Neural cell (in vitro differentiated cells): ENCODE measurements at regions not wholly inside any gene's neighbourhood (a gene's known extent, or its start where the extent isn't known, plus 50 kb on each side); places are given as distances from the start of the nearest gene placed in this dataset.

Experiments
- H2AFZ ChIP-seq: fragments of 200-600, 300-800 bp; sonication (generic), shearing (Covaris generic); 2 replicates; pipeline ENCODE4 v1.6.0; 2014; ENCODE audit warnings: low read depth, mild to moderate bottlenecking, antibody characterized with exemption, low read length, moderate library complexity
- H3F3A ChIP-seq: fragments of 200-600 bp; shearing (Covaris generic); 2 replicates; pipeline ENCODE4 v1.6.1; 2016; ENCODE audit warnings: mild to moderate bottlenecking, moderate library complexity, mixed read lengths, antibody characterized with exemption, low read length; ENCODE audit not compliant: insufficient read depth, poor library complexity, severe bottlenecking
- H3K27ac ChIP-seq: fragments of 200-600, 300-800 bp; sonication (generic), shearing (Covaris generic); 2 replicates; pipeline ENCODE4 v1.5.1; 2014; ENCODE audit warnings: mild to moderate bottlenecking, low read length, moderate library complexity
- H3K27me3 ChIP-seq: fragments of 300-800, 200-600 bp; sonication (generic), shearing (Covaris generic); 2 replicates; pipeline ENCODE4 v1.6.0; 2014; ENCODE audit warnings: mild to moderate bottlenecking, low read depth, low read length, moderate library complexity; ENCODE audit not compliant: insufficient read depth
- H3K36me3 ChIP-seq: fragments of 300-800, 200-600 bp; sonication (generic), shearing (Covaris generic); 2 replicates; pipeline ENCODE4 v1.5.1; 2014; ENCODE audit warnings: mild to moderate bottlenecking, antibody characterized with exemption, low read length, moderate library complexity; ENCODE audit not compliant: insufficient read depth
- H3K4me2 ChIP-seq: fragments of 300-800, 200-600 bp; sonication (generic), shearing (Covaris generic); 2 replicates; pipeline ENCODE4 v1.6.0; 2014; ENCODE audit warnings: mild to moderate bottlenecking, low read length
- H3K4me3 ChIP-seq: fragments of 300-800, 200-600 bp; sonication (generic), shearing (Covaris generic); 2 replicates; pipeline ENCODE4 v1.5.1; 2014; ENCODE audit warnings: mild to moderate bottlenecking, low read length, moderate library complexity
- H3K79me2 ChIP-seq: fragments of 200-600 bp; shearing (Covaris generic); replicated peaks from 2 replicates; pipeline ENCODE4 v1.6.0; 2014; ENCODE audit warnings: mild to moderate bottlenecking, low read length, moderate library complexity; ENCODE audit not compliant: insufficient read depth
- H3K9ac ChIP-seq: fragments of 300-800, 200-600 bp; sonication (generic), shearing (Covaris generic); 2 replicates; pipeline ENCODE4 v1.6.1; 2016; ENCODE audit warnings: mild to moderate bottlenecking, low read length, mixed read lengths
- H3K9me2 ChIP-seq: fragments of 200-600 bp; shearing (Covaris generic); 2 replicates; pipeline ENCODE4 v1.6.1; 2016; ENCODE audit warnings: mild to moderate bottlenecking, low read length, mixed read lengths; ENCODE audit not compliant: insufficient read depth
- H3K9me3 ChIP-seq: fragments of 200-600, 300-800 bp; sonication (generic), shearing (Covaris generic); 2 replicates; pipeline ENCODE4 v1.6.1; 2016; ENCODE audit warnings: mild to moderate bottlenecking, mixed run types, low read length, moderate library complexity, mixed read lengths
- H4K20me1 ChIP-seq: fragments of 200-600 bp; shearing (Covaris generic); 2 replicates; pipeline ENCODE4 v1.6.1; 2016; ENCODE audit warnings: mild to moderate bottlenecking, mixed run types; ENCODE audit not compliant: insufficient read depth
- EP300 ChIP-seq: fragments of 450-650 bp; conservative IDR thresholded peaks from 2 replicates; pipeline ENCODE4 v1.6.1; 2014; ENCODE audit warnings: antibody characterized with exemption, mild to moderate bottlenecking, moderate library complexity; ENCODE audit not compliant: poor library complexity, severe bottlenecking
- EZH2 ChIP-seq: fragments of 200-600, 300-800 bp; shearing (Covaris generic), sonication (generic); IDR thresholded peaks from 2 replicates; pipeline ENCODE4 v1.6.1; 2014; ENCODE audit warnings: antibody characterized with exemption, low read length, borderline replicate concordance, mild to moderate bottlenecking; ENCODE audit not compliant: insufficient read depth, poor library complexity, severe bottlenecking
- MXI1 ChIP-seq: fragments of 450-650 bp; conservative IDR thresholded peaks from 2 replicates; pipeline ENCODE4 v1.6.1; 2014; ENCODE audit warnings: antibody characterized with exemption, mild to moderate bottlenecking; ENCODE audit not compliant: poor library complexity, severe bottlenecking
- POLR2AphosphoS5 ChIP-seq: IDR thresholded peaks from 2 replicates; pipeline ENCODE4 v1.6.1; 2012
- RAD21 ChIP-seq: fragments of 450-650 bp; conservative IDR thresholded peaks from 2 replicates; pipeline ENCODE4 v1.6.1; 2014; ENCODE audit warnings: antibody characterized with exemption, mild to moderate bottlenecking, moderate library complexity
- SMC3 ChIP-seq: fragments of 450-650 bp; conservative IDR thresholded peaks from 2 replicates; pipeline ENCODE4 v1.6.1; 2014; ENCODE audit warnings: antibody characterized with exemption, mild to moderate bottlenecking, moderate library complexity; ENCODE audit not compliant: poor library complexity
- TAF1 ChIP-seq: IDR thresholded peaks from 2 replicates; pipeline ENCODE4 v1.6.1; 2012; ENCODE audit warnings: low read depth
- TF ChIP-seq, protein P1 (sequence below): fragments of 450-650 bp; IDR thresholded peaks from 2 replicates; pipeline ENCODE4 v1.5.1; 2014; ENCODE audit warnings: antibody characterized with exemption, mild to moderate bottlenecking, moderate library complexity; ENCODE audit not compliant: poor library complexity, severe bottlenecking
- TF ChIP-seq, protein P2 (sequence below): IDR thresholded peaks from 2 replicates; pipeline ENCODE4 v1.6.1; 2012; ENCODE audit warnings: borderline replicate concordance

DNA sequence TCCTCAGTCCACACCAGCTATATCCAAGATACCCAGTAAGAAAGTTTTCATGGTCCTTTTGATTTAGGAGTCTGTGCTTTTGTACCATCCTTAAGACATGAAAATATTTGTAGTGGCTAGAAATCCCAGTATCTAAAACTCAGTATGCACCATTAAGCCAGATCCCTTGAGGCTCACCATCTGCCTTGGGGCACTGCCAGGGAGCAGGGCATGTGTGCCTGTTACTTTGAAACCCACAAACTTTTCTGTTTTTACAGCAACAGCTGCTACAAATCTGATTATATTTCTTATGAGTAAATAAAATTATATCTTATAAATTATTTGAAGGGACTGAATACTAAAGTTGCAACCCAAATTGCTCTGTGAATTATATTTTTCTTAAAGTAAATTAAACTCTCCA, 290.5 kb upstream of the MANEA start:
- no peaks in the 10 kb centered on the region for H4K20me1 ChIP-seq
- H3K27me3 ChIP-seq = no peaks in the 10 kb centered on the region
- no peak overlapping the region for H2AFZ ChIP-seq
- no peaks in the 10 kb centered on the region for H3F3A ChIP-seq
- no peaks in the 10 kb centered on the region for H3K79me2 ChIP-seq
- TF ChIP-seq, protein P1, sequence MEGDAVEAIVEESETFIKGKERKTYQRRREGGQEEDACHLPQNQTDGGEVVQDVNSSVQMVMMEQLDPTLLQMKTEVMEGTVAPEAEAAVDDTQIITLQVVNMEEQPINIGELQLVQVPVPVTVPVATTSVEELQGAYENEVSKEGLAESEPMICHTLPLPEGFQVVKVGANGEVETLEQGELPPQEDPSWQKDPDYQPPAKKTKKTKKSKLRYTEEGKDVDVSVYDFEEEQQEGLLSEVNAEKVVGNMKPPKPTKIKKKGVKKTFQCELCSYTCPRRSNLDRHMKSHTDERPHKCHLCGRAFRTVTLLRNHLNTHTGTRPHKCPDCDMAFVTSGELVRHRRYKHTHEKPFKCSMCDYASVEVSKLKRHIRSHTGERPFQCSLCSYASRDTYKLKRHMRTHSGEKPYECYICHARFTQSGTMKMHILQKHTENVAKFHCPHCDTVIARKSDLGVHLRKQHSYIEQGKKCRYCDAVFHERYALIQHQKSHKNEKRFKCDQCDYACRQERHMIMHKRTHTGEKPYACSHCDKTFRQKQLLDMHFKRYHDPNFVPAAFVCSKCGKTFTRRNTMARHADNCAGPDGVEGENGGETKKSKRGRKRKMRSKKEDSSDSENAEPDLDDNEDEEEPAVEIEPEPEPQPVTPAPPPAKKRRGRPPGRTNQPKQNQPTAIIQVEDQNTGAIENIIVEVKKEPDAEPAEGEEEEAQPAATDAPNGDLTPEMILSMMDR = no peak
- TF ChIP-seq SMC3 = no peak
- no peak for TF ChIP-seq MXI1
- TF ChIP-seq TAF1 = no peak
- no peak for TF ChIP-seq EP300
- H3K9ac ChIP-seq = no peak overlapping the region
- H3K36me3 ChIP-seq = no peaks in the 10 kb centered on the region
- H3K4me2 ChIP-seq = no peak overlapping the region
- H3K9me2 ChIP-seq = no peaks in the 10 kb centered on the region
- H3K9me3 ChIP-seq = no peaks in the 10 kb centered on the region
- H3K27ac ChIP-seq = no peak overlapping the region
- H3K4me3 ChIP-seq = no peak overlapping the region

DNA sequence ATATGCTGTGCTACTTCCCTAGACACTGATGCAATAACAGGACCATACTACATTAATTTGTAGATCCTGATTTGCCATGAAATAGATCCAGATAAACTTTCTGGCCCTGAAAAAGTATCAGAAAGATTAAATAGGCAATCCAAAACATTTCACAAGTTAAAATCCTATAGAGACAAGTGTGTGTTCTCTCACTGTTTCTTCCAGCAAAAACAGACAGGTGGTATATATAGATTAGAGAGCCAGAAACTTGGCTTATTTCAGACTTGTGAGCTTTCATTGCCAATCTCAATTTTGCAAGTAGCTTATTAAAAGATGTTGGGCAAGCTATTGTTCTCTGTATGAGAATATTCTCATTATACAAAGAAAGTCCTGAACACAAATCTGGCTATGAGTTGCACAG, 289.1 kb upstream of the MANEA start:
- no peaks in the 10 kb centered on the region for H4K20me1 ChIP-seq
- no peak overlapping the region for H3K9ac ChIP-seq
- no peaks in the 10 kb centered on the region for H3K9me2 ChIP-seq
- no peak overlapping the region for H3K4me3 ChIP-seq
- no peak overlapping the region for H3K27ac ChIP-seq
- H3K27me3 ChIP-seq = no peaks in the 10 kb centered on the region
- H3K36me3 ChIP-seq = no peaks in the 10 kb centered on the region
- TF ChIP-seq POLR2AphosphoS5 (no peak), SMC3 (no peak), EP300 (no peak), TAF1 (no peak), RAD21 (no peak), EZH2 (no peak), MXI1 (no peak)
- TF ChIP-seq, protein P2, sequence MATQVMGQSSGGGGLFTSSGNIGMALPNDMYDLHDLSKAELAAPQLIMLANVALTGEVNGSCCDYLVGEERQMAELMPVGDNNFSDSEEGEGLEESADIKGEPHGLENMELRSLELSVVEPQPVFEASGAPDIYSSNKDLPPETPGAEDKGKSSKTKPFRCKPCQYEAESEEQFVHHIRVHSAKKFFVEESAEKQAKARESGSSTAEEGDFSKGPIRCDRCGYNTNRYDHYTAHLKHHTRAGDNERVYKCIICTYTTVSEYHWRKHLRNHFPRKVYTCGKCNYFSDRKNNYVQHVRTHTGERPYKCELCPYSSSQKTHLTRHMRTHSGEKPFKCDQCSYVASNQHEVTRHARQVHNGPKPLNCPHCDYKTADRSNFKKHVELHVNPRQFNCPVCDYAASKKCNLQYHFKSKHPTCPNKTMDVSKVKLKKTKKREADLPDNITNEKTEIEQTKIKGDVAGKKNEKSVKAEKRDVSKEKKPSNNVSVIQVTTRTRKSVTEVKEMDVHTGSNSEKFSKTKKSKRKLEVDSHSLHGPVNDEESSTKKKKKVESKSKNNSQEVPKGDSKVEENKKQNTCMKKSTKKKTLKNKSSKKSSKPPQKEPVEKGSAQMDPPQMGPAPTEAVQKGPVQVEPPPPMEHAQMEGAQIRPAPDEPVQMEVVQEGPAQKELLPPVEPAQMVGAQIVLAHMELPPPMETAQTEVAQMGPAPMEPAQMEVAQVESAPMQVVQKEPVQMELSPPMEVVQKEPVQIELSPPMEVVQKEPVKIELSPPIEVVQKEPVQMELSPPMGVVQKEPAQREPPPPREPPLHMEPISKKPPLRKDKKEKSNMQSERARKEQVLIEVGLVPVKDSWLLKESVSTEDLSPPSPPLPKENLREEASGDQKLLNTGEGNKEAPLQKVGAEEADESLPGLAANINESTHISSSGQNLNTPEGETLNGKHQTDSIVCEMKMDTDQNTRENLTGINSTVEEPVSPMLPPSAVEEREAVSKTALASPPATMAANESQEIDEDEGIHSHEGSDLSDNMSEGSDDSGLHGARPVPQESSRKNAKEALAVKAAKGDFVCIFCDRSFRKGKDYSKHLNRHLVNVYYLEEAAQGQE = no peak
- TF ChIP-seq, protein P1 = no peak
- H3K4me2 ChIP-seq = no peak overlapping the region
- no peaks in the 10 kb centered on the region for H3K79me2 ChIP-seq
- H3F3A ChIP-seq = no peaks in the 10 kb centered on the region
- no peaks in the 10 kb centered on the region for H3K9me3 ChIP-seq
- H2AFZ ChIP-seq = no peak overlapping the region
